Kasumi-1 (cell line): ENCODE measurements at regions not wholly inside any gene's neighbourhood (a gene's known extent, or its start where the extent isn't known, plus 50 kb on each side); places are given as distances from the start of the nearest gene placed in this dataset.

Source experiments
- DNase-seq, 2 experiments: peaks; one replicate each; lab custom pipeline; 2025; lab: John Stamatoyannopoulos, UW

GRCh38 chr9:127553793-127554192 lies 58.3 kb upstream of the STXBP1 start:
- DNase-seq: no peak

GRCh38 chr9:127554966-127555839 lies 56.9 kb upstream of the STXBP1 start:
- DNase-seq: no peak

- peak; percentile 93 to 95 for DNase-seq
Measured at GRCh38 chr9:127555840-127556820, 55.9 kb upstream of the STXBP1 start.

GRCh38 chr9:127556871-127557270 lies 55.2 kb upstream of the STXBP1 start:
- DNase-seq: no peak

- peak; percentile 11 to 38 for DNase-seq
Measured at GRCh38 chr9:127557466-127557869, 54.6 kb upstream of the STXBP1 start.

GRCh38 chr9:127557998-127558546 lies 54.0 kb upstream of the STXBP1 start:
- DNase-seq: no peak

GRCh38 chr9:127558581-127559246 lies 53.4 kb upstream of the STXBP1 start:
- DNase-seq: no peak

GRCh38 chr9:127559247-127559680 lies 52.8 kb upstream of the STXBP1 start:
- no peak for DNase-seq

GRCh38 chr9:127561491-127562278 lies 50.4 kb upstream of the STXBP1 start:
- DNase-seq: peak; percentile 67 to 81
